ENCODE measurements at regions not wholly inside any gene's neighbourhood (a gene's known extent, or its start where the extent isn't known, plus 50 kb on each side); places are given as distances from the start of the nearest gene placed in this dataset.

DNA sequence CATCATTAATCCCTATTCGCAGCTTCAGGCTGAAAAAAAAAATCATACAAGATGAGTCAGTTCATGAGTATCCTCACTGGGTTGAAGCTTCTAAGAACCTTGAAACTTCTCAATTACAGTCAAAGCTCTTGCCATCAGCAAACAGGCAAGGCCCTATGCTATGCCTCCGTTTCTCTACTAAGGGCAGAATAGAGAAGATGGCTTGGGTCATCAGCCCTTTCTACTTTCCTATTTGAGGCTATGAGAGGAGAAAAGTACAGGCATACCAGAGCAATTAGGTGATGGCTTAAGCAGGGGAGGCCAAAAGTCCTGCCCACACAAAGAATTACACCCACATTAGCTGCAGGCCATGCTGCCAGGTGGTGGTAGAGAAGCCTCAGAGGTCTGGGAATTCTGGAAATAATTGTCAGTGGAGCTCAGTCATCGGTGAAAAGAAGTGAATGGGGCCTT, 89.0 kb downstream of the MRPL46 start:
- Histone ChIP-seq H3K27ac (ENCODE audit: low read depth, low read length) (no peak overlapping the region), H3K9ac (ENCODE audit: low read depth, low read length) (no peak overlapping the region), H3K4me3 (ENCODE audit: low read depth, low read length) (no peak overlapping the region), H3K27me3 (ENCODE audit: control insufficient read depth, insufficient read depth, low read length) (0 out of 2 replicates have a peak, but pooled peaks cover 2% of the 10 kb centered on the region), H3K4me1 (ENCODE audit: control insufficient read depth, insufficient read depth, low read length) (0 out of 2 replicates have a peak, but pooled peaks cover 9% of the 10 kb centered on the region), H3K36me3 (ENCODE audit: control insufficient read depth, insufficient read depth, low read length) (no peaks in the 10 kb centered on the region), H3K9me3 (ENCODE audit: control insufficient read depth, insufficient read depth, low read length) (no peaks in the 10 kb centered on the region)

- H3K4me1 ChIP-seq (ENCODE audit: control insufficient read depth, insufficient read depth, low read length) = 0 out of 2 replicates have a peak, but pooled peaks cover 9% of the 10 kb centered on the region
- H3K36me3 ChIP-seq (ENCODE audit: control insufficient read depth, insufficient read depth, low read length) = no peaks in the 10 kb centered on the region
- no peak overlapping the region for H3K27ac ChIP-seq (ENCODE audit: low read depth, low read length)
- H3K27me3 ChIP-seq (ENCODE audit: control insufficient read depth, insufficient read depth, low read length) = 0 out of 2 replicates have a peak, but pooled peaks cover 2% of the 10 kb centered on the region
- no peaks in the 10 kb centered on the region for H3K9me3 ChIP-seq (ENCODE audit: control insufficient read depth, insufficient read depth, low read length)
- no peak overlapping the region for H3K9ac ChIP-seq (ENCODE audit: low read depth, low read length)
- H3K4me3 ChIP-seq (ENCODE audit: low read depth, low read length) = no peak overlapping the region
Measured at GRCh38 chr15:88377509-88377908, 89.7 kb downstream of the MRPL46 start.

- H3K36me3 ChIP-seq (ENCODE audit: control insufficient read depth, insufficient read depth, low read length) = no peaks in the 10 kb centered on the region
- 0 out of 2 replicates have a peak, but pooled peaks cover 9% of the 10 kb centered on the region for H3K4me1 ChIP-seq (ENCODE audit: control insufficient read depth, insufficient read depth, low read length)
- no peak overlapping the region for H3K9ac ChIP-seq (ENCODE audit: low read depth, low read length)
- no peak overlapping the region for H3K27ac ChIP-seq (ENCODE audit: low read depth, low read length)
- 0 out of 2 replicates have a peak, but pooled peaks cover 2% of the 10 kb centered on the region for H3K27me3 ChIP-seq (ENCODE audit: control insufficient read depth, insufficient read depth, low read length)
- no peak overlapping the region for H3K4me3 ChIP-seq (ENCODE audit: low read depth, low read length)
- H3K9me3 ChIP-seq (ENCODE audit: control insufficient read depth, insufficient read depth, low read length) = no peaks in the 10 kb centered on the region
Measured at GRCh38 chr15:88376574-88377174, 90.5 kb downstream of the MRPL46 start.

GRCh38 chr15:88375234-88375927, 91.8 kb downstream of the MRPL46 start:
- Histone ChIP-seq H3K27me3 (ENCODE audit: control insufficient read depth, insufficient read depth, low read length) (0 out of 2 replicates have a peak, but pooled peaks cover 2% of the 10 kb centered on the region), H3K9me3 (ENCODE audit: control insufficient read depth, insufficient read depth, low read length) (no peaks in the 10 kb centered on the region), H3K4me1 (ENCODE audit: control insufficient read depth, insufficient read depth, low read length) (0 out of 2 replicates have a peak, but pooled peaks cover 9% of the 10 kb centered on the region), H3K4me3 (ENCODE audit: low read depth, low read length) (no peak overlapping the region), H3K36me3 (ENCODE audit: control insufficient read depth, insufficient read depth, low read length) (no peaks in the 10 kb centered on the region), H3K27ac (ENCODE audit: low read depth, low read length) (peak overlapping the region; percentile 62), H3K9ac (ENCODE audit: low read depth, low read length) (0 out of 2 replicates have a peak overlapping the region, but pooled peaks have one; percentile 18)

GRCh38 chr15:88365124-88365523, 102.1 kb downstream of the MRPL46 start:
- Histone ChIP-seq H3K27me3 (ENCODE audit: control insufficient read depth, insufficient read depth, low read length) (no peaks in the 10 kb centered on the region), H3K36me3 (ENCODE audit: control insufficient read depth, insufficient read depth, low read length) (no peaks in the 10 kb centered on the region), H3K9ac (ENCODE audit: low read depth, low read length) (no peak overlapping the region), H3K27ac (ENCODE audit: low read depth, low read length) (no peak overlapping the region), H3K4me3 (ENCODE audit: low read depth, low read length) (no peak overlapping the region), H3K4me1 (ENCODE audit: control insufficient read depth, insufficient read depth, low read length) (no peaks in the 10 kb centered on the region), H3K9me3 (ENCODE audit: control insufficient read depth, insufficient read depth, low read length) (no peaks in the 10 kb centered on the region)

DNA sequence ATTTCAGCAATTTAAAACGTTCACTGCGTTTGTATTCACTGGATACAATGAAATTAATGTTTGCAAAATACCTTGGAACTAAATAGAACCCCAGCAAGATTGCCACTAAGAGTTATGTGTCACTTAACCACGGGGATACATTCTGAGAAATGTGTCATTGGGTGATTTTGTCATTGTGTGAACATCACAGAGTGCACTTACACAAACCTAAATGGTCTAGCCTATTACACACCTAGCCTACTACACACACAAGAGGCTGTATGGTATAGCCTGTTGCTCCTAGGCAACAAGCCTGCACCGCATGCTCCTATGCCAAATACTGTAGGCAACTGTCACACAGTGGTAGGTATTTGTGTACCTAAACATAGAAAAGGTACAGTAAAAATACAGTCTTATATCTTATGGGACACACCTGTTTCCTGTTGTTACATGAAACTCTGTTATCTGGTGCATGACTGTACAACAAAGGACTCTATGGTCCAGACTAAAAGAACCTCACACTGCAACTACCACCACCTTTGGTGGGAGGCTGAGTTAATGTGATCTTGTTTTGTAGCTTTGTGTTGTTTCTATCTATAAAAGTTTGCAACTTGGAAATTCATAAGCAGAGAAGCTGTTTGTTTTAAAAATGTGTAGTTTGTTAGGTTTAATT, 92.2 kb upstream of the NTRK3 start:
- H3K9ac ChIP-seq (ENCODE audit: low read depth, low read length) = no peak overlapping the region
- no peaks in the 10 kb centered on the region for H3K36me3 ChIP-seq (ENCODE audit: control insufficient read depth, insufficient read depth, low read length)
- H3K27ac ChIP-seq (ENCODE audit: low read depth, low read length) = no peak overlapping the region
- H3K4me1 ChIP-seq (ENCODE audit: control insufficient read depth, insufficient read depth, low read length) = no peaks in the 10 kb centered on the region
- no peaks in the 10 kb centered on the region; the same call in 1 of the 2 replicates for H3K27me3 ChIP-seq (ENCODE audit: control insufficient read depth, insufficient read depth, low read length)
- H3K9me3 ChIP-seq (ENCODE audit: control insufficient read depth, insufficient read depth, low read length) = 0 out of 2 replicates have a peak, but pooled peaks cover 12% of the 10 kb centered on the region
- H3K4me3 ChIP-seq (ENCODE audit: low read depth, low read length) = no peak overlapping the region

DNA sequence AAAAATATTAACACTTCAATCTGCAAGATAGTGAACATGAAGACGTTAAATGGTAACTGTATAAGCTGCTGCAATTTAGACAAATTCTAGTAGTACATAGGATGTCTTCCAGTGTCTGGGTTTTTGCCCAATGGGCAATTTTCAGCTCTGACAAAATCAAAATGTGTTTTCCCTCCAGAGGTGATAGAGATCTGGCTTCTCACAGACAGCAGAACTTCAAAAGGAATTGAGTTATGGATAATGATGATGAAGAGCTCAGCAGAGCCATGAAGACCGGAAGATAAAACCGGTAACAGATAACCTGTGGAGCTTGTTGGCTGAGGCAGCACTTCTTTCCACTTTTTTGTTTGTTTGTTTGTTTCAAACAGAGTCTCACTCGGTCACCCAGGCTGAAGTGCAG, 89.4 kb upstream of the NTRK3 start:
- Histone ChIP-seq H3K4me1 (ENCODE audit: control insufficient read depth, insufficient read depth, low read length) (no peaks in the 10 kb centered on the region), H3K9ac (ENCODE audit: low read depth, low read length) (no peak overlapping the region), H3K27me3 (ENCODE audit: control insufficient read depth, insufficient read depth, low read length) (no peaks in the 10 kb centered on the region; the same call in 1 of the 2 replicates), H3K36me3 (ENCODE audit: control insufficient read depth, insufficient read depth, low read length) (no peaks in the 10 kb centered on the region), H3K4me3 (ENCODE audit: low read depth, low read length) (no peak overlapping the region), H3K9me3 (ENCODE audit: control insufficient read depth, insufficient read depth, low read length) (no peaks in the 10 kb centered on the region), H3K27ac (ENCODE audit: low read depth, low read length) (no peak overlapping the region)

DNA sequence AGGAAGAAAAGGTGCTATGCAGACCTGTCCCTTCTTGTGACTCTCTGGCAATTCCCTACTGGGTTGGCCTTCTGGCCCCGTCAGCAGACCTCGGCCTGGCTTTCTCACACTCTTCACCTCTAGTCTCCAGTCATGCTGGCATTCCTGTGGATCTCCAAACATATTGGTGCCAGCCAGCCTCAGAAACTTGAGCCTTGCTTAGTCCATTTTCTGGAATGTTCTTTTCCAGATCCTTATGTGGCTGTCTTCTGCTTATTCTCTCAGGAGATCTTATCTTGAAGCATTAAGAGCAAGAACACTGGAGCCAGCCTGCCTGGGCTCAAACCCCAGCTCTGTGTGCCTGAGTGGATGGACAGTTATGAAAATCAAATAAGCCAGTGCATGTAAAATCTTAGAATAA, 88.2 kb upstream of the NTRK3 start:
- Histone ChIP-seq H3K9me3 (ENCODE audit: control insufficient read depth, insufficient read depth, low read length) (no peaks in the 10 kb centered on the region), H3K36me3 (ENCODE audit: control insufficient read depth, insufficient read depth, low read length) (no peaks in the 10 kb centered on the region), H3K27me3 (ENCODE audit: control insufficient read depth, insufficient read depth, low read length) (no peaks in the 10 kb centered on the region; the same call in 1 of the 2 replicates), H3K9ac (ENCODE audit: low read depth, low read length) (no peak overlapping the region), H3K27ac (ENCODE audit: low read depth, low read length) (no peak overlapping the region), H3K4me3 (ENCODE audit: low read depth, low read length) (no peak overlapping the region), H3K4me1 (ENCODE audit: control insufficient read depth, insufficient read depth, low read length) (no peaks in the 10 kb centered on the region)

DNA sequence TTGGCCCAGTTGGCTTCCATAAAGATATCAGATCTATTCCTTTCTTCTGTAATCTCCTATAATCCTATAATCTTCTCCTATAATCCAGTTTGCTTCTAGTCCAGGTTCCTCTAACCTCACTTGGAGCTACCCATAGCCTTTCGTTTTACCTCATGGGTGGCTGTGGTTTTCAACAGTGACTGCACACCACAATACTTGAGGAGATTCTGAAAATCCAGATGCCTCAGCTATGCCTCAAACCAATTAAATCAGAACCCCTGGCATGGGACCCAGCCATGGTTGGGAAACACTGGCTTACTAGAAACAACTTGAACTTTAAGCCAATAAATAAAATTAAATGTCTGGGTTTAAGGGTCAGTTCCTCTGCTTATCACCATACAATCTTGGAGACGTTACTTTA, 86.1 kb upstream of the NTRK3 start:
- H3K9me3 ChIP-seq (ENCODE audit: control insufficient read depth, insufficient read depth, low read length) = no peaks in the 10 kb centered on the region
- no peaks in the 10 kb centered on the region for H3K27me3 ChIP-seq (ENCODE audit: control insufficient read depth, insufficient read depth, low read length)
- H3K36me3 ChIP-seq (ENCODE audit: control insufficient read depth, insufficient read depth, low read length) = no peaks in the 10 kb centered on the region
- H3K4me3 ChIP-seq (ENCODE audit: low read depth, low read length) = no peak overlapping the region
- H3K4me1 ChIP-seq (ENCODE audit: control insufficient read depth, insufficient read depth, low read length) = no peaks in the 10 kb centered on the region
- no peak overlapping the region for H3K9ac ChIP-seq (ENCODE audit: low read depth, low read length)
- no peak overlapping the region for H3K27ac ChIP-seq (ENCODE audit: low read depth, low read length)

DNA sequence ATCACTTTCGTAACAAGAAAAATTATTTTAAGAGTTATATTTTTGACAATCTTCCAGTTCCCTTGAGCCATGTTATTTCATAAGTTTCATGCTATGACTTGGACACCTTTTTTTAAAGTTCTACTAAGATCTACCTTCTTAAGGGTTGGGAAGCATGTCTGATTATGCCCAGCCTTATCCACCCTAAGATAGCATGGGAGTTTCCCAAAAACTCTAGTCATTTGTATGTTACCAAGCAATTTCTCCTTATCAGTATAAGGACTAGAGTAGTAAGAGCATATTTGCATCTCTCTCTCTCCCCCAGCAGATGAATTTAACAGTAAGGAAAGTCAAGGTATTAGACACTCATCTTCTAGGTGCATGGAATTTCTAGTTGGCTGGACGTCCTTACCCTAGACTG, 85.1 kb upstream of the NTRK3 start:
- Histone ChIP-seq H3K36me3 (ENCODE audit: control insufficient read depth, insufficient read depth, low read length) (no peaks in the 10 kb centered on the region), H3K27ac (ENCODE audit: low read depth, low read length) (no peak overlapping the region), H3K9ac (ENCODE audit: low read depth, low read length) (no peak overlapping the region), H3K27me3 (ENCODE audit: control insufficient read depth, insufficient read depth, low read length) (no peaks in the 10 kb centered on the region), H3K4me3 (ENCODE audit: low read depth, low read length) (no peak overlapping the region), H3K4me1 (ENCODE audit: control insufficient read depth, insufficient read depth, low read length) (no peaks in the 10 kb centered on the region), H3K9me3 (ENCODE audit: control insufficient read depth, insufficient read depth, low read length) (no peaks in the 10 kb centered on the region)

DNA sequence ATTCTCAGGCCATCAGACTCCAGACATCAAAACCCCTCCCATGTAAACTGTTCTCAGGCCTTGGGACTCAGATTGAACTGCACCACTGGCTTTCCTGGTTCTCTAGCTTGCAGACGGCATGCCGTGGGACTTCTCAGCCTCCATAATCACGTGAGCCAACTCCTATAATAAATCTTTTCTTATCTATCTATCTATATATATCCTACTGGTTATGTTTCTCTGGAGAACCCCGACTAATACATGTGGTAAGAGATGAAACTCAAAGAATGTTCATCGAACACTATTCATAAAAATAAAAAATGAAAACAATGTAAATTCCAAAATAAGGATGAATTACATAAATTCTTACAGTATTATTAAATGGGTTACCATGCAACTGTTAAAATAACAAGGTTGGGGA, 84.5 kb upstream of the NTRK3 start:
- no peaks in the 10 kb centered on the region for H3K9me3 ChIP-seq (ENCODE audit: control insufficient read depth, insufficient read depth, low read length)
- H3K36me3 ChIP-seq (ENCODE audit: control insufficient read depth, insufficient read depth, low read length) = no peaks in the 10 kb centered on the region
- H3K4me1 ChIP-seq (ENCODE audit: control insufficient read depth, insufficient read depth, low read length) = no peaks in the 10 kb centered on the region
- H3K4me3 ChIP-seq (ENCODE audit: low read depth, low read length) = no peak overlapping the region
- no peak overlapping the region for H3K27ac ChIP-seq (ENCODE audit: low read depth, low read length)
- H3K27me3 ChIP-seq (ENCODE audit: control insufficient read depth, insufficient read depth, low read length) = no peaks in the 10 kb centered on the region
- no peak overlapping the region for H3K9ac ChIP-seq (ENCODE audit: low read depth, low read length)

All from HUES48 (cell line).